ENCODE measurements at regions not wholly inside any gene's neighbourhood (a gene's known extent, or its start where the extent isn't known, plus 50 kb on each side); places are given as distances from the start of the nearest gene placed in this dataset.

GRCh38 chr15:75145027-75145841 lies 56.4 kb upstream of the C15orf39 start (continued):
- TF ChIP-seq SMAD1 (CRISPR knock-in tag; IDR thresholded peaks at IDR 0.05; ENCODE audit: borderline replicate concordance, low read depth): 0 out of 2 replicates have a peak, but pooled peaks have one; percentile 73
- peak; percentile 46; the same call in 1 of the 2 replicates for TF ChIP-seq CEBPB (IDR thresholded peaks at IDR 0.05; ENCODE audit: borderline replicate concordance, low read depth, low read length)
- peak; percentile 44; the same call in 1 of the 2 replicates for TF ChIP-seq REPIN1 (CRISPR knock-in tag; IDR thresholded peaks at IDR 0.05; ENCODE audit: borderline replicate concordance, low read depth)
- TF ChIP-seq CHD4 (IDR thresholded peaks at IDR 0.05; ENCODE audit: borderline replicate concordance, low read length): no peak
- TF ChIP-seq ZNF160 (CRISPR knock-in tag; IDR thresholded peaks at IDR 0.05): no peak
- no peak for TF ChIP-seq ZNF10 (CRISPR knock-in tag; IDR thresholded peaks at IDR 0.05; ENCODE audit: borderline replicate concordance, low read depth)
- peak; percentile 41; the same call in 1 of the 2 replicates for TF ChIP-seq GATA4 (IDR thresholded peaks at IDR 0.05; ENCODE audit: borderline replicate concordance, low read depth)
- TF ChIP-seq, protein P1, sequence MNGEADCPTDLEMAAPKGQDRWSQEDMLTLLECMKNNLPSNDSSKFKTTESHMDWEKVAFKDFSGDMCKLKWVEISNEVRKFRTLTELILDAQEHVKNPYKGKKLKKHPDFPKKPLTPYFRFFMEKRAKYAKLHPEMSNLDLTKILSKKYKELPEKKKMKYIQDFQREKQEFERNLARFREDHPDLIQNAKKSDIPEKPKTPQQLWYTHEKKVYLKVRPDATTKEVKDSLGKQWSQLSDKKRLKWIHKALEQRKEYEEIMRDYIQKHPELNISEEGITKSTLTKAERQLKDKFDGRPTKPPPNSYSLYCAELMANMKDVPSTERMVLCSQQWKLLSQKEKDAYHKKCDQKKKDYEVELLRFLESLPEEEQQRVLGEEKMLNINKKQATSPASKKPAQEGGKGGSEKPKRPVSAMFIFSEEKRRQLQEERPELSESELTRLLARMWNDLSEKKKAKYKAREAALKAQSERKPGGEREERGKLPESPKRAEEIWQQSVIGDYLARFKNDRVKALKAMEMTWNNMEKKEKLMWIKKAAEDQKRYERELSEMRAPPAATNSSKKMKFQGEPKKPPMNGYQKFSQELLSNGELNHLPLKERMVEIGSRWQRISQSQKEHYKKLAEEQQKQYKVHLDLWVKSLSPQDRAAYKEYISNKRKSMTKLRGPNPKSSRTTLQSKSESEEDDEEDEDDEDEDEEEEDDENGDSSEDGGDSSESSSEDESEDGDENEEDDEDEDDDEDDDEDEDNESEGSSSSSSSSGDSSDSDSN (CRISPR knock-in tag; IDR thresholded peaks at IDR 0.05): peak; percentile 79
- peak; percentile 69; the same call in 1 of the 2 replicates for TF ChIP-seq FOSL1 (CRISPR knock-in tag; IDR thresholded peaks at IDR 0.05; ENCODE audit: borderline replicate concordance)
- TF ChIP-seq POLR2G (IDR thresholded peaks at IDR 0.05; ENCODE audit: low read depth, low read length): 0 out of 2 replicates have a peak, but pooled peaks have one; percentile 28
- TF ChIP-seq ATAD3A (CRISPR knock-in tag; IDR thresholded peaks at IDR 0.05): no peak
- 0 out of 2 replicates have a peak, but pooled peaks have one; percentile 14 for TF ChIP-seq DMAP1 (CRISPR knock-in tag; IDR thresholded peaks at IDR 0.05)
- peak; percentile 44; the same call in 1 of the 2 replicates for TF ChIP-seq CSRNP1 (CRISPR knock-in tag; IDR thresholded peaks at IDR 0.05)
- TF ChIP-seq NCOA2 (CRISPR knock-in tag; IDR thresholded peaks at IDR 0.05): no peak
- peak; percentile 62; the same call in 1 of the 2 replicates for TF ChIP-seq ZNF772 (CRISPR knock-in tag; IDR thresholded peaks at IDR 0.05)
- no peak for TF ChIP-seq EEA1 (CRISPR knock-in tag; IDR thresholded peaks at IDR 0.05; ENCODE audit: borderline replicate concordance)
- TF ChIP-seq, protein P2, sequence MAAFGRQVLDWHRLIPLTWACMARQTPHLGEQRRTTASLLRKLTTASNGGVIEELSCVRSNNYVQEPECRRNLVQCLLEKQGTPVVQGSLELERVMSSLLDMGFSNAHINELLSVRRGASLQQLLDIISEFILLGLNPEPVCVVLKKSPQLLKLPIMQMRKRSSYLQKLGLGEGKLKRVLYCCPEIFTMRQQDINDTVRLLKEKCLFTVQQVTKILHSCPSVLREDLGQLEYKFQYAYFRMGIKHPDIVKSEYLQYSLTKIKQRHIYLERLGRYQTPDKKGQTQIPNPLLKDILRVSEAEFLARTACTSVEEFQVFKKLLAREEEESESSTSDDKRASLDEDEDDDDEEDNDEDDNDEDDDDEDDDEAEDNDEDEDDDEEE (CRISPR knock-in tag; IDR thresholded peaks at IDR 0.05): no peak; the same call in 1 of the 2 replicates
- no peak for TF ChIP-seq RFX1 (IDR thresholded peaks at IDR 0.05)
- TF ChIP-seq PATZ1 (CRISPR knock-in tag; IDR thresholded peaks at IDR 0.05): peak; percentile 53
- TF ChIP-seq ERF (CRISPR knock-in tag; IDR thresholded peaks at IDR 0.05): peak; percentile 39; the same call in 1 of the 2 replicates

Data from HepG2 (cell line).